OCI-LY7 (cell line): ENCODE measurements at regions not wholly inside any gene's neighbourhood (a gene's known extent, or its start where the extent isn't known, plus 50 kb on each side); places are given as distances from the start of the nearest gene placed in this dataset.

Experiments
- BruUV-seq: library from RNA; stranded (reverse); fragments of 400-500 nt; replicated peaks from 2 replicates; lab custom pipeline; 2021; lab: Mats Ljungman, UMichigan
- CTCF ChIA-PET: fragments of 300-600 bp; sonication (Branson Sonifier 250); formaldehyde crosslinking; loops from one replicate; lab custom pipeline; 2022; ENCODE audit warnings: antibody characterized with exemption; ENCODE audit not compliant: unreplicated experiment; lab: Charles Lee
- POLR2A ChIA-PET: fragments of 300-600 bp; sonication (Branson Sonifier 250); formaldehyde crosslinking; loops from one replicate; lab custom pipeline; 2022; ENCODE audit warnings: antibody characterized with exemption; lab: Charles Lee
- DNase-seq: peaks from one replicate; pipeline ENCODE4 v3.0.0-alpha.2; 2015; ENCODE audit warnings: low spot score
- H2AFZ ChIP-seq: fragments of 200-600 bp; sonication (generic), shearing (Covaris generic); 2 replicates; pipeline ENCODE4 v1.6.1; 2014; ENCODE audit warnings: mild to moderate bottlenecking, antibody characterized with exemption, low read length, moderate library complexity
- H3K27ac ChIP-seq: fragments of 200-600 bp; sonication (generic); 2 replicates; pipeline ENCODE4 v1.5.1; 2014; ENCODE audit warnings: mixed run types, low read depth, mild to moderate bottlenecking, moderate library complexity, low read length, inconsistent platforms; ENCODE audit not compliant: poor library complexity, severe bottlenecking
- H3K36me3 ChIP-seq: fragments of 200-600 bp; sonication (generic); 2 replicates; pipeline ENCODE4 v1.6.1; 2014; ENCODE audit warnings: mild to moderate bottlenecking, antibody characterized with exemption, low read length, moderate library complexity, mixed read lengths; ENCODE audit not compliant: insufficient read depth
- H3K4me1 ChIP-seq: fragments of 200-600 bp; sonication (generic); 2 replicates; pipeline ENCODE4 v1.5.1; 2014; ENCODE audit warnings: mild to moderate bottlenecking, low read length; ENCODE audit not compliant: insufficient read depth, poor library complexity, severe bottlenecking
- H3K4me2 ChIP-seq: fragments of 200-600 bp; sonication (generic); 2 replicates; pipeline ENCODE4 v1.6.1; 2014; ENCODE audit warnings: mild to moderate bottlenecking, low read length
- H3K4me3 ChIP-seq: fragments of 200-600 bp; sonication (generic); 2 replicates; pipeline ENCODE4 v1.5.1; 2014; ENCODE audit warnings: mild to moderate bottlenecking, low read depth, low read length; ENCODE audit not compliant: poor library complexity, severe bottlenecking
- H3K79me2 ChIP-seq: fragments of 200-600 bp; sonication (generic); 2 replicates; pipeline ENCODE4 v1.6.1; 2016; ENCODE audit warnings: low read depth, mild to moderate bottlenecking, low read length, moderate library complexity, mixed read lengths; ENCODE audit not compliant: insufficient read depth
- H3K9me2 ChIP-seq: fragments of 200-600 bp; sonication (generic); 2 replicates; pipeline ENCODE4 v1.6.1; 2016; ENCODE audit warnings: mild to moderate bottlenecking, low read length, mixed read lengths; ENCODE audit not compliant: insufficient read depth
- H3K9me3 ChIP-seq: fragments of 200-600 bp; sonication (generic); 2 replicates; pipeline ENCODE4 v1.6.1; 2014; ENCODE audit warnings: mild to moderate bottlenecking, mixed run types, low read length, mixed read lengths
- H4K20me1 ChIP-seq: fragments of 200-600 bp; sonication (generic); 2 replicates; pipeline ENCODE4 v1.6.1; 2014; ENCODE audit warnings: mild to moderate bottlenecking, antibody characterized with exemption, low read length, moderate library complexity, mixed read lengths; ENCODE audit not compliant: insufficient read depth
- CTCF ChIP-seq: fragments of 200-600 bp; sonication (generic); conservative IDR thresholded peaks from 2 replicates; pipeline ENCODE4 v1.5.1; 2014; ENCODE audit warnings: mild to moderate bottlenecking, antibody characterized with exemption, low read length, moderate library complexity, mixed read lengths
- EZH2phosphoT487 ChIP-seq: fragments of 200-600 bp; sonication (generic); IDR thresholded peaks from 2 replicates; pipeline ENCODE4 v1.6.1; 2018; ENCODE audit warnings: low read depth, borderline replicate concordance, mild to moderate bottlenecking, mixed run types, antibody characterized with exemption, low read length, moderate library complexity, mixed read lengths
- intact Hi-C: fragments of 100-400 bp; cut with micrococcal nuclease; formaldehyde crosslinking; loops from one replicate; pipeline ENCODE4 v1.10.0; 2022; ENCODE audit not compliant: unreplicated experiment

- DNase-seq, result no peak
- Histone ChIP-seq H3K4me1 (no peaks in the 10 kb centered on the region), H3K27ac (no peak overlapping the region), H3K36me3 (no peaks in the 10 kb centered on the region), H3K4me3 (no peak overlapping the region), H3K9me3 (no peaks in the 10 kb centered on the region), H3K79me2 (no peaks in the 10 kb centered on the region), H3K9me2 (no peaks in the 10 kb centered on the region), H4K20me1 (no peaks in the 10 kb centered on the region), H3K4me2 (no peak overlapping the region), H2AFZ (no peak overlapping the region)
- intact Hi-C loops, result no loop called here
- TF ChIP-seq CTCF, result no peak
- no peak for TF ChIP-seq EZH2phosphoT487
- no TSS peak for BruUV-seq
- ChIA-PET CTCF (no interaction called here), POLR2A (no interaction called here)
Measured at GRCh38 chr2:226601881-226602662, 197.5 kb downstream of the IRS1 start.

GRCh38 chr2:226600802-226601201, 198.8 kb downstream of the IRS1 start:
- Histone ChIP-seq H3K4me1 (no peaks in the 10 kb centered on the region), H3K4me2 (no peak overlapping the region), H3K4me3 (no peak overlapping the region), H3K27ac (no peak overlapping the region), H3K9me2 (no peaks in the 10 kb centered on the region), H3K36me3 (no peaks in the 10 kb centered on the region), H2AFZ (no peak overlapping the region), H3K9me3 (no peaks in the 10 kb centered on the region), H4K20me1 (no peaks in the 10 kb centered on the region), H3K79me2 (no peaks in the 10 kb centered on the region)
- intact Hi-C loops, result no loop called here
- no TSS peak for BruUV-seq
- DNase-seq, result no peak
- TF ChIP-seq EZH2phosphoT487 (no peak), CTCF (no peak)
- ChIA-PET CTCF (no interaction called here), POLR2A (no interaction called here)

GRCh38 chr2:226600184-226600583, 199.4 kb downstream of the IRS1 start:
- H4K20me1 ChIP-seq, result no peaks in the 10 kb centered on the region
- H3K4me3 ChIP-seq, result no peak overlapping the region
- no peak overlapping the region for H3K4me2 ChIP-seq
- H3K79me2 ChIP-seq, result no peaks in the 10 kb centered on the region
- H3K27ac ChIP-seq, result no peak overlapping the region
- no peaks in the 10 kb centered on the region for H3K36me3 ChIP-seq
- no peaks in the 10 kb centered on the region for H3K9me3 ChIP-seq
- ChIA-PET POLR2A (no interaction called here), CTCF (no interaction called here)
- no peak for DNase-seq
- BruUV-seq, result no TSS peak
- no peaks in the 10 kb centered on the region for H3K4me1 ChIP-seq
- no peaks in the 10 kb centered on the region for H3K9me2 ChIP-seq
- intact Hi-C loops, result no loop called here
- TF ChIP-seq EZH2phosphoT487 (no peak), CTCF (no peak)
- H2AFZ ChIP-seq, result no peak overlapping the region
